ENCODE measurements at regions not wholly inside any gene's neighbourhood (a gene's known extent, or its start where the extent isn't known, plus 50 kb on each side); places are given as distances from the start of the nearest gene placed in this dataset.

DNA sequence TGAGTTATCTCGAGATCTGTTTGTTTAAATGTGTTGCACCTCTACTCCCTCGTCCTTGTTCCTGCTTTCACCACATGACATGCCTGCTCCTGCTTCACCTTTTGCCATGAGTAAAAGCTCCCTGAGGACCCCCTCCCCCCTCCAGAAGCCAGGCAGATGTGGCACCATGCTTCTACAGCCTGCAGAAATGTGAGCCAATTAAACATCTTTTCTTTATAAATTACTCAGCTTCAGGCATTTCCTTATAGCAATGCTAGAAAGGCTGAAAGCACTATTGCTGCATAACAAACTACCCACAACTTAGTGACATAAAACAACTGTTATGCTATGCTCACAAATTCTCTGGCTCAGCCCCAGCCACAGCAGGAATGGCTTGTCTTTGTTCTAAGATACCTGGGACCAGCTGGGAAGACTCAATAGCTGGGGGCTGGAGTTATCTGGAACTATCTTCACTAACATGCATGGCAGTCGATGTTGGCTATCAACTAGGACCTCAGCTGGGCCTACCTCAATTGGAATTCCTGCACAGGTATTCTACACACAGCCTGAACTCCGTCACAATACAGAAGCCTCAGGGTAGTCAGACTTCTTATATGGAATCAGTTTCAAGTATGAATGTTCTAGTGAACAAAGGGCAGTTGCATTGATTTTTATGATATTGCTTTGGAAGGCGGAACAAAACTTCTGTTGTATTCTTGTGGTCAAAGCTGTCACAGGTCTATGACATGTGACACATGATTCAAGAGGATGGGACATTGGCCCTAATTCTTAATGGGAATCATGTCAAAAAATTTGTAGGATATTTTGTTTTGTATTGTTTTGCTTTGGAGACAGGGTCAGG lies 186.0 kb upstream of the PIRT start (continued):
- no peak for TF ChIP-seq E2F4 (CRISPR knock-in tag; IDR thresholded peaks at IDR 0.05; ENCODE audit: low read depth)
- no peak for TF ChIP-seq ZEB2 (IDR thresholded peaks at IDR 0.05)
- no peak for TF ChIP-seq ELK3 (CRISPR knock-in tag; IDR thresholded peaks at IDR 0.05)
- no peak for TF ChIP-seq TOE1 (IDR thresholded peaks at IDR 0.05; ENCODE audit: borderline replicate concordance)
- TF ChIP-seq TOE1 (CRISPR knock-in tag; IDR thresholded peaks at IDR 0.05; ENCODE audit: borderline replicate concordance, low read depth) = no peak
- no peak for TF ChIP-seq HIVEP1 (CRISPR knock-in tag; IDR thresholded peaks at IDR 0.05)
- no peak for TF ChIP-seq RERE (CRISPR knock-in tag; IDR thresholded peaks at IDR 0.05; ENCODE audit: borderline replicate concordance)
- TF ChIP-seq MTA3 (IDR thresholded peaks at IDR 0.05; ENCODE audit: borderline replicate concordance) = no peak
- no peak for TF ChIP-seq CREBBP (IDR thresholded peaks at IDR 0.05; ENCODE audit: low read depth, low read length)
- TF ChIP-seq TEAD2 (tag; IDR thresholded peaks at IDR 0.05) = no peak
- TF ChIP-seq, protein P1, sequence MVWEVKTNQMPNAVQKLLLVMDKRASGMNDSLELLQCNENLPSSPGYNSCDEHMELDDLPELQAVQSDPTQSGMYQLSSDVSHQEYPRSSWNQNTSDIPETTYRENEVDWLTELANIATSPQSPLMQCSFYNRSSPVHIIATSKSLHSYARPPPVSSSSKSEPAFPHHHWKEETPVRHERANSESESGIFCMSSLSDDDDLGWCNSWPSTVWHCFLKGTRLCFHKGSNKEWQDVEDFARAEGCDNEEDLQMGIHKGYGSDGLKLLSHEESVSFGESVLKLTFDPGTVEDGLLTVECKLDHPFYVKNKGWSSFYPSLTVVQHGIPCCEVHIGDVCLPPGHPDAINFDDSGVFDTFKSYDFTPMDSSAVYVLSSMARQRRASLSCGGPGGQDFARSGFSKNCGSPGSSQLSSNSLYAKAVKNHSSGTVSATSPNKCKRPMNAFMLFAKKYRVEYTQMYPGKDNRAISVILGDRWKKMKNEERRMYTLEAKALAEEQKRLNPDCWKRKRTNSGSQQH (CRISPR knock-in tag; IDR thresholded peaks at IDR 0.05) = no peak
- no peak for TF ChIP-seq ZNF644 (tag; IDR thresholded peaks at IDR 0.05; ENCODE audit: low read depth)
